HS-5 (cell line): ENCODE measurements at regions not wholly inside any gene's neighbourhood (a gene's known extent, or its start where the extent isn't known, plus 50 kb on each side); places are given as distances from the start of the nearest gene placed in this dataset.

Source experiments
- DNase-seq: peaks from one replicate; pipeline ENCODE4 v3.0.0-alpha.2; 2012; ENCODE audit warnings: low read depth

DNA sequence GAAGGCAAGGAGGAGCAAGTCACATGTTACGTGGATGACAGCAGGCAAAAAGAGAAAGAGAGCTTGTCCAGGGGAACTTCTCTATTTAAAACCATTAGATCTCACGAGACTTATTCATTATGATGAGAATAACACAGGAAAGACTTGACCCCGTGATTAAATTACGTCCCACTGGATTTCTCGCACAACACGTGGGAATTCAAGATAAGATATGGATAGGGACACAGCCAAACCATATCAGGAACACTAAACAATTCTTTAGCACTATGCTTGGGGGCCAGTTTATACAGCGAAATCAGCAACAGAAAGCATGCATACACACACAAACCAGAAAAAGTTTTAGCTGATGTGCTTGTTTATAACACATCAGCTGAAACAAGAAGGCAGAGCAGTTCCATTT, 704.2 kb downstream of the OTOL1 start:
- no peak for DNase-seq

- no peak for DNase-seq
Measured at GRCh38 chr3:162206648-162207047, 710.0 kb downstream of the OTOL1 start.

DNA sequence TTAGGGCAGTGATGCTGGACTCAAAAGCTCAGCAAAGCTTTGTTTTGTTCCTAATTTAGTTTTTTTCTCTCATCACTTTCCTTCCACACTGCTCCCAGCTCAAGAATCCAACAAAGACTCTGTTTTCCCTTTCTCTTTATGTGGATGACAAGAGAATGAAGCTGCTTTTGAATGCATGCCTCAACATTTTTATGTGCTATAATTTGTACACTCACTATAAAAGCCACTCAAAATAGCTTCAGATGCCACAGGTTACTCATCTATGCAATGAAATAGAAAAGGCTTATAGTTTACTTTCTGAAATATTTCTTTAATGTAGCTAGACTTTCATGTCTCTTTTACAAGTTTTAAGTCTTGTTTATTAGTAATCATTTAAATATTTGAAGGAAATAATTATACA, 714.9 kb downstream of the OTOL1 start:
- DNase-seq: no peak

GRCh38 chr3:162213196-162213595, 716.6 kb downstream of the OTOL1 start:
- no peak for DNase-seq

GRCh38 chr3:162213956-162214355, 717.3 kb downstream of the OTOL1 start:
- DNase-seq: no peak

DNA sequence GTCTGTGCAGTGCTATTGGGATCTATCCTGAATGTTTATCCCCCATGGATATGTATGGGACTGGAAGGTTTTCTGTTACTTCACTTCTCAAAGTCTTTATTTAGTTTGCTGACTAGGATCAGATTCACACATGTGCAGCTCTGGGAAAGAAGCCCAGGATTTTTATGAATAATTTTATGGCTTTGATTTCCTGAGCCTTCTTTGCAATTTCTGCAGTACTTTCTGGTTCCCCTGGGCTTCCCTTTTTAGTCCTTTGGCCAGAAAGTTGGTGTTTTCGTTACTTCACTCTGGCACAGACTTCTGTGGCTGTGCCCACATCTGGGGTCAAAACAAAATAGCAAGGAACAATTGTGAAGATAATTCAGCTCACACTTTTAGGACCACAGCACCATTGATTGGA, 721.0 kb downstream of the OTOL1 start:
- no peak for DNase-seq

- DNase-seq: no peak
Measured at GRCh38 chr3:162218479-162218878, 721.9 kb downstream of the OTOL1 start.

- DNase-seq: no peak
Measured at GRCh38 chr3:162224746-162225145, 728.1 kb downstream of the OTOL1 start.

GRCh38 chr3:162236949-162237348, 740.3 kb downstream of the OTOL1 start:
- DNase-seq: no peak

- DNase-seq: no peak
Measured at GRCh38 chr3:162250782-162251181, 754.2 kb downstream of the OTOL1 start.

DNA sequence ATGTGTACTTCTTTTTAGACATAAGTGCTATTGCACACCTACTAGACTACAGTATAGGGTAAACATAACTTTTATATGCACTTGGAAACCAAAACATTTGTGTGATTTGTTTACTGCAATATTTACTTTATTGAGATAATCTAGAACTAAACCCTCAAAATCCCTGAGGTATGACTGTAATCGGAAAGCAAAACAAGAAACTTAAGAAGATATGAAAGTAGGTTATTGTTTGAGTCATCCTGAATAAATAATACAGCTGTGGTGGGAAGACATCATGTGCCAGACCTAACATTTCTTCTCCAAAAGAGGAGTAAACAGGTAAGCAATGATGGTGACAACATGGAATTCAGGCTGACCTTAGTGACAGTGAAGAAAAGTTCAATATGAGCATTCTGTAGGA, 765.5 kb downstream of the OTOL1 start:
- no peak for DNase-seq

DNA sequence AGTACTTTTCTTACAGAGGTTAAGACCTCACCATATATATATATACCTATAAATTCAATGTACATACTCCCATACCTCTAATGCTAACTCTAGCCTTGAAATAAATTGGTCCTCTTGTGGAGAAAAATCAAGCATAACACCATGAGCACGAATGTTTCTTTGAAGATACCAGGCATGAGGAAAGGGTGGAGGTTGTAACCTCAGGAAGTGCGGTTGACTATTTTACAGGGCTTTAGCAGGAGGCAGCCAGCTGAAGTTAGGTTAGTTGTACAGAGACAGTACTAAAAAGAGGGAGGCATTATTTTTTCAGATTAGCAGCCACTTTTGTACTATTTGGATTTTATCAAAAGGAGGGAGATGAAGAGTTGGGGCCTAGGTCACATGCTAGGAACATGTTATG, 767.0 kb downstream of the OTOL1 start:
- DNase-seq: no peak

DNA sequence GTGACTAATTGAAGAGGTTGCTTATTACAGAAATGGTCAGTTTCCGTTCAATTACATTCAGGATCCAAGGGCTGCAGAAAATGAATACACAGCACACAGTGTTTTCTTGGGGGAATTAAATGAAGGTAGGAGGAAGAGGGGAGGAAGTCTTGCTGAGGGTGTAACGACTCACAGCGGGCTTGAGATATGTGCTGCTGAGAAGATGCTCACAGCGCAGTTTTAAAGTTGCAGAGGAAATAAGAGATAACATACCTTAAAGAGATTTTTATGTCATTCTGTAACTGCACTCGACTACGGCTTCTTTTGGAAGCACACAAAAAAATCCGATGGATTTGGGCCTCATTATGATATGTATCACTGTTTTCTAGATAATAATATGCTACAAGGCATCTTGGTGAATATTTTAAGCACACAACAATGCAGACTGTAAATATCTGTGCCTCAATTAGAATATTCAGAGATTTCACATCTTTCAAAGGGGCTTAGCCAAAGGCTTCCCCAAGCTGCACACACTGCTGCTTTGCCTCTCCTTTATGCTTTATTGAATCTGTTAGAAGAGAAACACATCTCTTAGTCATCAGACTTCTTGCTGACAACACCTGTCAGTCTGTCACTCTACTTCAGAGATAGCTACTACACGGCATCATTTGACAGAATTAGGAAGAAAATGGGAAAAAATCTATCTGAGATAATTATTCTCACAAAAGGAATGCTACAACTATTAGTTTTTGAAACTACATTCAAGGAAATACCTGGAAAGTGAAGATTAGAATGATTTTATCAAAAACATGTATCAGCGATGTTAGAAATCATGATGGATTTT, 773.2 kb downstream of the OTOL1 start:
- DNase-seq: no peak

GRCh38 chr3:162274070-162274469, 777.5 kb downstream of the OTOL1 start:
- no peak for DNase-seq

DNA sequence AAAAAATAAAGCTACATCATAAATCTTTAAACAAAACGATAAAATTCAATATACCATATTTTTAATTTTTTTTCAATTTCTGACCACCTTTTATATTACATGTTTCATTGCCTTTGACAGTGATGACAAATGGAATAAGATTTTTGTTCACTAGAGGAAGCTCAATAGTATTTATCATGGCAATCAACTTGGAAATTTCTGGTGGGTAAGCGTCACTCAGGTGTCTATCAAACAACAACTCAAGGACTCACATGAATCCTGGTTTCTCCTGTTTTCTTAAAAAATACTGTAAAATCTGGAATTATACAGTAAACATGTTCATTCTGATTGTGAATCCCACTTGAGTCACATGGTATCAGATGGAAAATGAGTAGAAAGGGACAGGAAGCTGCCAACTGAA, 782.2 kb downstream of the OTOL1 start:
- DNase-seq: no peak

GRCh38 chr3:162285259-162285658, 788.7 kb downstream of the OTOL1 start:
- no peak for DNase-seq

DNA sequence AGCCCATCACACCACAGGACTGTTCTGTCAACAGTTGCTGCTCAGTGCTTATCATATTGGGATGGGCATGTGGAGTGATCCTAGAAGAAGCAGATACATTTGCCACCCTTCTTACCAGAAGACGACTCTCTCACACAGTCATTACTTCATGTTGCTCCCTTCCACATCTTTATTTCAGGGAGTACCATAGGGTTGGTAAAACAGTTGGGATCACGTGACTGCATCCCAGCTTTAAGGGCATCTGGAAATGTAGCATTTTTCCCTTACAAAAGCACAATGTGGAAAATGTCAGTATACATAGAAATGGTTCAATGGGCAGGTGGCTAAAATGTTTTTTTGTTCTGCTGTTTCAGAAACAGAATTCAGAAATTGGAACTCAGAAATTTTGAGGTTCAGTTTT, 791.0 kb downstream of the OTOL1 start:
- no peak for DNase-seq

DNA sequence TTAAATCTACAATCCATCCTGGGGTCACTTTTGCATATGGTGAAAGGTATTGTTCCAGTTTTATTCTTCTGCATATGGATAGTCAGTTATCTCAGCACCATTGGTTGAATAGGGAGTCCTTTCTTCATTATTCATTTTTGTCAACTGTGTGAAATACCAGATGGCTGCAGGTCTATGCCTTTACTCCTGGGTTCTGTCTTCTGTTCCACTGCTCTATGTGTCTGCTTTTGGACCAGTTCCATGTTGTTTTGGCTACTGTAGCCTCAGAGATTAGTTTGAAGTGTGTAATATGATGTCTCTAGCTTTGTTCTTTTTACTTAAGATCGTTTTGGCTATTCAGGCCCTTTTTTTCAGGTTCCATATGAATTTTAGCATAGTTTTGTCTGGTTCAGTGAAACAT, 795.8 kb downstream of the OTOL1 start:
- no peak for DNase-seq

DNA sequence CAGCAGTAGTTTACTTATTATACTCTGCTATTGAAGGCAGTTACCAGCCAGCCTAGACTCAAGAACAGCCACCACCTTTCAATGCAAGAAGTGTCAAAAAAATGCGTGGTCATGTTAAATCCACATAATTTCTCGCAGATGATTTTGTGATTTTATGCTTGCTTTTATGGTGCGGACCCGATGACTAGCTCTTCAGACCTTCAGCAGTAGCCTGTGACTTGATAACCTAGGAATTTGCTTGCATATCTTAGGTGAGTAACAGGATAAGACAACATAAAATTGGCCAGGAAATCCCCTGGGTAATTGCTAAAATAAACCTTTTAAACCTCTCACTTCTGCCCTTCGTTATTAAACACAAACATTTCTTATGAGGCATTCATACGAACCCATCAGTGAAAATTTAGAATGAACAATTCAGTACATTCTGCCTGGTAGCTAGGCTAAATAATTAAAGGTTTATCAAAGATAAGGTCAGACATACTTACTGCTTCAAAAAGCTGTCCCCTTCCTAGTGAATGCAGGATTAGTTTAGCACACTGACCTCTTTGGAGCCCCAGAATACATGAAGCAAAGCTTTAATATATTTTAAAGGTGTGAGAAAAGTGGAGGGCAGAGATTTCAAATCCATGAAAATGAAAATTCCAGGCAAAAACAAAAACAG, 798.8 kb downstream of the OTOL1 start:
- peak; percentile 95 for DNase-seq

DNA sequence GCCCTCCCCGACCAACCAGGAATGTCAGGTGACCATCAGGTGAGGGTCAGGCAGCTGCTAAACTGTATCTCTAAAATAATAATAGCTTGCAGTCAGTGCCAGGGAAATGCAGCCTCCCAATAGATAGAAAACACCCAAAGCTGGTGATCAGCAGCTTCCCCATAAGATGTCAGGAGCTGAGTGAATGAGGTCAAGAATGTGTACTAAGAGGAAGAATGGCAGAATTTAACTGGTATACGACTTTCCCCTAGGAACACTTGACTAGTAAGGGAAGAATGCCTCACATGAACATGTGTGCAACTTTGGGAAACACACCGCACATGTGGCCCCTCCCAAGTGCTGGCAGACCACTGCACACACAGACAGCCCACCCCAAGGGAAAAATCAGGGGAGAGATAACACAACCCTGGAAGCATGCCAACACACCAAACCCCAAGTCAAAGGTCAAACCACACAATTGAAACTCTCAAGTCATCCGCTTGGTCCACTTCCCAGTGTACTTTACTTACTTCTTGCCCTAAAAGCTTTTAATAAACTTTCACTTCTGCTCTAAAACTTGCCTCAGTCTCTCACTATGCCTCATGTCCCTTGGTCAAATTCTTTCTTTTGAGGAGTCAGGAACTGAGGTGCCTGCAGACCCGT, 806.5 kb downstream of the OTOL1 start:
- no peak for DNase-seq

DNA sequence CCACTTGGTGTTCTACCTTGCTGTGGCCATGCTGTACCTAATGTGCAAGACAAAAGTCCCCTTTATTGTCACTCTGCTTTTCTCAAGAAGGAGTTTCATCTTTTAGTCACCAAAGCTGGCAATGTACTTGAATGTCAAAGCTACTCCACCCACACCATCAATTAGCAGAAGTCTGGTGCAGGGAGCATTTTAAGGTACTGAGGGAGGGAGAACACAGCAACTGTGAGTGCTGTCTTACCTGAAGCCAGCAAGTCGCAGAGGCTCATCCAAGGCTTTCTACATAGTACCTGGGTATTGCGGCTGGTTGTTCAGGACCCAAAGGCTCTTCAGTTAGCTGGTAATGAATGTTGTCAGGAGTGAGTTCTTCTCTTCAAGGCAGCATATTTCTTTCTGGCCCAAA, 820.4 kb downstream of the OTOL1 start:
- DNase-seq: no peak

DNA sequence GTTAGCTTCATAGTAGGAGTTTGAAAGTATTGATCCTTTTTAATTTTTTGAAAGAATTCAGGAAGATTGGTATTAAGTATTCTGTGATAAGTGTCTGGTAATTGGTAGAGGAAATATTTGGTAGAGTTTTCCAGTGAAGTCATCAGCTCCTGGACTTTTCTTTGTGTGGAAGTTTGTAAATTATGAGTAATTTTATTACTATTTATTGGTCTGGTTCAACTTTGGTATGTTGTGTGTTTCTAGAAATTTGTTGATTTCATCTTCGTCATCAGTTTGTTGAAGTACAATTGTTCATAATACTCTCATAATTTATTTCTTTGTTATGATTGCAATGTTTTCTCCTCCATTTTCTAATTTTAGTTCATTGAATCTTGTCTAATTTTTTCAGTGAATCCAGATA, 832.0 kb downstream of the OTOL1 start:
- DNase-seq: no peak

- DNase-seq: no peak
Measured at GRCh38 chr3:162329514-162329913, 832.9 kb downstream of the OTOL1 start.
